Progenitor cell of endocrine pancreas (in vitro differentiated cells): ENCODE measurements at regions not wholly inside any gene's neighbourhood (a gene's known extent, or its start where the extent isn't known, plus 50 kb on each side); places are given as distances from the start of the nearest gene placed in this dataset.
A peak's percentile ranks its signal among the peaks of the same experiment; 100 is the strongest.

ENCODE experiments used
- DNase-seq: peaks from one replicate; pipeline ENCODE4 v3.0.0; 2021; ENCODE audit warnings: low spot score; ENCODE audit not compliant: unreplicated experiment
- H3K27ac Mint-ChIP-seq: 2 replicates; pipeline ENCODE4 v1.8.0; 2021; ENCODE audit warnings: mild to moderate bottlenecking, moderate library complexity, mixed read lengths
- H3K27me3 Mint-ChIP-seq: 2 replicates; pipeline ENCODE4 v1.8.0; 2021; ENCODE audit warnings: mixed read lengths
- H3K36me3 Mint-ChIP-seq: 2 replicates; pipeline ENCODE4 v1.8.0; 2022; ENCODE audit warnings: mixed read lengths; ENCODE audit not compliant: insufficient read depth
- H3K4me1 Mint-ChIP-seq: 2 replicates; pipeline ENCODE4 v1.8.0; 2021; ENCODE audit warnings: low read depth, mixed read lengths
- H3K4me3 Mint-ChIP-seq: 2 replicates; pipeline ENCODE4 v1.8.0; 2021; ENCODE audit warnings: low read depth, mild to moderate bottlenecking, moderate library complexity, mixed read lengths
- H3K9me3 Mint-ChIP-seq: 2 replicates; pipeline ENCODE4 v1.8.0; 2021; ENCODE audit warnings: low read depth, mixed read lengths
- CTCF ChIP-seq: fragments of 200-600 bp; sonication (generic); IDR thresholded peaks from one replicate; pipeline ENCODE4 v1.5.0; 2021; ENCODE audit warnings: antibody characterized with exemption, mild to moderate bottlenecking; ENCODE audit not compliant: unreplicated experiment

- TF ChIP-seq CTCF: no peak
- H3K36me3 Mint-ChIP-seq: no peaks in the 10 kb centered on the region
- DNase-seq: no peak
- peaks cover 3% of the 10 kb centered on the region for H3K9me3 Mint-ChIP-seq
- no peaks in the 10 kb centered on the region for H3K4me1 Mint-ChIP-seq
- H3K4me3 Mint-ChIP-seq: no peak overlapping the region
- H3K27ac Mint-ChIP-seq: no peak overlapping the region
- H3K27me3 Mint-ChIP-seq: peaks cover 11% of the 10 kb centered on the region
Observed at GRCh38 chr2:104518256-104518655, 335.7 kb upstream of the POU3F3 start.

- peak; percentile 41 for TF ChIP-seq CTCF
- Mint-ChIP-seq H3K9me3 (peaks cover 3% of the 10 kb centered on the region), H3K27me3 (peaks cover 11% of the 10 kb centered on the region), H3K4me3 (no peak overlapping the region), H3K36me3 (no peaks in the 10 kb centered on the region), H3K27ac (no peak overlapping the region), H3K4me1 (no peaks in the 10 kb centered on the region)
- DNase-seq: no peak
Observed at GRCh38 chr2:104521247-104521646, 332.7 kb upstream of the POU3F3 start.

GRCh38 chr2:104523921-104524320 is 330.0 kb upstream of the POU3F3 start:
- DNase-seq: no peak
- no peak overlapping the region for H3K27ac Mint-ChIP-seq
- H3K36me3 Mint-ChIP-seq: no peaks in the 10 kb centered on the region
- TF ChIP-seq CTCF: no peak
- H3K9me3 Mint-ChIP-seq: peaks cover 3% of the 10 kb centered on the region
- no peak overlapping the region for H3K4me3 Mint-ChIP-seq
- no peaks in the 10 kb centered on the region for H3K4me1 Mint-ChIP-seq
- peaks cover 10% of the 10 kb centered on the region for H3K27me3 Mint-ChIP-seq

- Mint-ChIP-seq H3K9me3 (peaks cover 7% of the 10 kb centered on the region), H3K4me1 (no peaks in the 10 kb centered on the region), H3K27ac (no peak overlapping the region), H3K4me3 (no peak overlapping the region), H3K27me3 (peaks cover 3% of the 10 kb centered on the region), H3K36me3 (no peaks in the 10 kb centered on the region)
- no peak for DNase-seq
- no peak for TF ChIP-seq CTCF
Observed at GRCh38 chr2:104528101-104528500, 325.8 kb upstream of the POU3F3 start.

GRCh38 chr2:104531122-104531521 is 322.8 kb upstream of the POU3F3 start:
- no peaks in the 10 kb centered on the region for H3K36me3 Mint-ChIP-seq
- H3K4me3 Mint-ChIP-seq: no peak overlapping the region
- H3K9me3 Mint-ChIP-seq: peaks cover 7% of the 10 kb centered on the region
- H3K27ac Mint-ChIP-seq: no peak overlapping the region
- DNase-seq: no peak
- H3K4me1 Mint-ChIP-seq: no peaks in the 10 kb centered on the region
- peaks cover 3% of the 10 kb centered on the region for H3K27me3 Mint-ChIP-seq
- no peak for TF ChIP-seq CTCF

- H3K27ac Mint-ChIP-seq: no peak overlapping the region
- H3K36me3 Mint-ChIP-seq: no peaks in the 10 kb centered on the region
- TF ChIP-seq CTCF: no peak
- no peak for DNase-seq
- H3K27me3 Mint-ChIP-seq: peaks cover 3% of the 10 kb centered on the region
- H3K4me3 Mint-ChIP-seq: no peak overlapping the region
- H3K4me1 Mint-ChIP-seq: peaks cover 5% of the 10 kb centered on the region
- peaks cover 3% of the 10 kb centered on the region for H3K9me3 Mint-ChIP-seq
Observed at GRCh38 chr2:104537116-104537515, 316.8 kb upstream of the POU3F3 start.
